Activated CD4-positive, CD25-positive, alpha-beta regulatory T cell treated with anti-CD3 and anti-CD28 coated beads, Interleukin-2, amount 50 U/mL, for 24 hours (primary cell): ENCODE measurements at regions not wholly inside any gene's neighbourhood (a gene's known extent, or its start where the extent isn't known, plus 50 kb on each side); places are given as distances from the start of the nearest gene placed in this dataset.
A peak's percentile ranks its signal among the peaks of the same experiment; 100 is the strongest.

ENCODE experiments used
- ATAC-seq, 2 donors: fragments of 150-1000 bp; cut with Tn5 transposase; one replicate each; pipeline ENCODE4 v1.10.0; 2021; ENCODE audit warnings: mild to moderate bottlenecking in 1 of 2, moderate library complexity in 1 of 2

GRCh38 chr2:43127941-43128558 is 98.4 kb downstream of the ZFP36L2 start:
- no peak for ATAC-seq

GRCh38 chr2:43127208-43127940 is 99.0 kb downstream of the ZFP36L2 start:
- ATAC-seq = peak; percentile 66 to 67

GRCh38 chr2:43126817-43127207 is 99.6 kb downstream of the ZFP36L2 start:
- ATAC-seq = no peak

- no peak for ATAC-seq
These were observed 101.1 kb downstream of the ZFP36L2 start for GRCh38 chr2:43125090-43125998.

- ATAC-seq = no peak
These were observed 101.7 kb downstream of the ZFP36L2 start for GRCh38 chr2:43124687-43125057.

GRCh38 chr2:43123981-43124686 is 102.3 kb downstream of the ZFP36L2 start:
- ATAC-seq = no peak

- no peak for ATAC-seq
These were observed 102.9 kb downstream of the ZFP36L2 start for GRCh38 chr2:43123486-43123885.

GRCh38 chr2:43123028-43123427 is 103.4 kb downstream of the ZFP36L2 start:
- ATAC-seq = no peak

- ATAC-seq = no peak
These were observed 104.7 kb downstream of the ZFP36L2 start for GRCh38 chr2:43121580-43122314.

GRCh38 chr2:43119303-43119702 is 107.1 kb downstream of the ZFP36L2 start:
- no peak for ATAC-seq

GRCh38 chr2:43117521-43118143 is 108.8 kb downstream of the ZFP36L2 start:
- no peak for ATAC-seq

GRCh38 chr2:43116988-43117387 is 109.4 kb downstream of the ZFP36L2 start:
- ATAC-seq = no peak

- ATAC-seq = no peak
These were observed 110.5 kb downstream of the ZFP36L2 start for GRCh38 chr2:43115881-43116280.

- ATAC-seq = no peak
These were observed 112.2 kb downstream of the ZFP36L2 start for GRCh38 chr2:43114210-43114609.

GRCh38 chr2:43111788-43112554 is 114.4 kb downstream of the ZFP36L2 start:
- no peak for ATAC-seq

GRCh38 chr2:43110442-43110871 is 115.9 kb downstream of the ZFP36L2 start:
- no peak for ATAC-seq

- ATAC-seq = no peak
These were observed 117.1 kb downstream of the ZFP36L2 start for GRCh38 chr2:43109261-43109743.

- no peak for ATAC-seq
These were observed 118.7 kb downstream of the ZFP36L2 start for GRCh38 chr2:43107679-43108078.

- ATAC-seq = no peak
These were observed 119.6 kb downstream of the ZFP36L2 start for GRCh38 chr2:43106559-43107527.
